Endodermal cell (in vitro differentiated cells): ENCODE measurements at regions not wholly inside any gene's neighbourhood (a gene's known extent, or its start where the extent isn't known, plus 50 kb on each side); places are given as distances from the start of the nearest gene placed in this dataset.

Source experiments
- DNase-seq: peaks from one replicate; pipeline ENCODE4 v3.0.0-alpha.2; 2017
- H3K27ac ChIP-seq: 2 replicates; pipeline ENCODE4 v1.5.1; 2013; ENCODE audit warnings: mild to moderate bottlenecking, low read depth, low read length, moderate library complexity
- H3K27me3 ChIP-seq: 2 replicates; pipeline ENCODE4 v1.6.1; 2013; ENCODE audit warnings: mild to moderate bottlenecking, low read length, moderate library complexity; ENCODE audit not compliant: insufficient read depth, control insufficient read depth, poor library complexity, severe bottlenecking
- H3K36me3 ChIP-seq: 2 replicates; pipeline ENCODE4 v1.7.0; 2013; ENCODE audit warnings: mild to moderate bottlenecking, low read length, moderate library complexity; ENCODE audit not compliant: control insufficient read depth, insufficient read depth
- H3K4me1 ChIP-seq: one replicate; pipeline ENCODE4 v1.7.0; 2013; ENCODE audit warnings: low read length; ENCODE audit not compliant: control insufficient read depth, insufficient read depth
- H3K4me3 ChIP-seq: 2 replicates; pipeline ENCODE4 v1.5.1; 2013; ENCODE audit warnings: mild to moderate bottlenecking, low read length, moderate library complexity
- H3K9ac ChIP-seq: 2 replicates; pipeline ENCODE4 v1.6.1; 2013; ENCODE audit warnings: mild to moderate bottlenecking, low read length, moderate library complexity; ENCODE audit not compliant: poor library complexity, severe bottlenecking; ENCODE audit errors: extremely low read depth
- H3K9me3 ChIP-seq: 2 replicates; pipeline ENCODE4 v1.6.1; 2013; ENCODE audit warnings: mild to moderate bottlenecking, low read length, moderate library complexity; ENCODE audit not compliant: control insufficient read depth
- H3K27ac Mint-ChIP-seq: 2 replicates; pipeline ENCODE4 v1.8.0; 2020; ENCODE audit warnings: mixed read lengths
- H3K27me3 Mint-ChIP-seq: 2 replicates; pipeline ENCODE4 v1.8.0; 2021; ENCODE audit warnings: mild to moderate bottlenecking, mixed read lengths; ENCODE audit not compliant: insufficient read depth
- H3K36me3 Mint-ChIP-seq: 2 replicates; pipeline ENCODE4 v1.8.0; 2020; ENCODE audit warnings: low read depth, mixed read lengths
- H3K4me1 Mint-ChIP-seq: 2 replicates; pipeline ENCODE4 v1.8.0; 2020; ENCODE audit warnings: mixed read lengths
- H3K4me3 Mint-ChIP-seq: 2 replicates; pipeline ENCODE4 v1.8.0; 2020; ENCODE audit warnings: mild to moderate bottlenecking, moderate library complexity, mixed read lengths
- H3K9me3 Mint-ChIP-seq: 2 replicates; pipeline ENCODE4 v1.8.0; 2020; ENCODE audit warnings: mild to moderate bottlenecking, mixed read lengths
- WGBS, 2 experiments: methylation state at CpG; one replicate each; pipeline versions ENCODE4 v1.1.5 to v1.1.7; 2013; ENCODE audit warnings: missing lambda C conversion rate in 2 of 2, mixed read lengths in 1 of 2; ENCODE audit not compliant: insufficient coverage in 1 of 2, insufficient read length in 1 of 2; 5-methylcytosine and 5-hydroxymethylcytosine counted together
- TF ChIP-seq, protein P1 (sequence below): fragments of 200-600 bp; sonication (generic); conservative IDR thresholded peaks from 2 replicates; pipeline ENCODE4 v1.5.0; 2021; ENCODE audit warnings: antibody characterized with exemption, mild to moderate bottlenecking

- Histone ChIP-seq H3K4me3 (no peak overlapping the region), H3K4me1 (no peaks in the 10 kb centered on the region), H3K36me3 (no peaks in the 10 kb centered on the region), H3K27ac (no peak overlapping the region), H3K27me3 (no peaks in the 10 kb centered on the region), H3K9ac (no peak overlapping the region), H3K9me3 (no peaks in the 10 kb centered on the region)
- H3K9me3 Mint-ChIP-seq, result no peaks in the 10 kb centered on the region
- H3K4me1 Mint-ChIP-seq, result no peaks in the 10 kb centered on the region
- no peaks in the 10 kb centered on the region for H3K27me3 Mint-ChIP-seq
- WGBS, 2 experiments, result 93 to 100% methylated on average over 1 to 3 of the region's 3 CpGs
- no peaks in the 10 kb centered on the region for H3K36me3 Mint-ChIP-seq
- DNase-seq, result no peak
- TF ChIP-seq, protein P1, sequence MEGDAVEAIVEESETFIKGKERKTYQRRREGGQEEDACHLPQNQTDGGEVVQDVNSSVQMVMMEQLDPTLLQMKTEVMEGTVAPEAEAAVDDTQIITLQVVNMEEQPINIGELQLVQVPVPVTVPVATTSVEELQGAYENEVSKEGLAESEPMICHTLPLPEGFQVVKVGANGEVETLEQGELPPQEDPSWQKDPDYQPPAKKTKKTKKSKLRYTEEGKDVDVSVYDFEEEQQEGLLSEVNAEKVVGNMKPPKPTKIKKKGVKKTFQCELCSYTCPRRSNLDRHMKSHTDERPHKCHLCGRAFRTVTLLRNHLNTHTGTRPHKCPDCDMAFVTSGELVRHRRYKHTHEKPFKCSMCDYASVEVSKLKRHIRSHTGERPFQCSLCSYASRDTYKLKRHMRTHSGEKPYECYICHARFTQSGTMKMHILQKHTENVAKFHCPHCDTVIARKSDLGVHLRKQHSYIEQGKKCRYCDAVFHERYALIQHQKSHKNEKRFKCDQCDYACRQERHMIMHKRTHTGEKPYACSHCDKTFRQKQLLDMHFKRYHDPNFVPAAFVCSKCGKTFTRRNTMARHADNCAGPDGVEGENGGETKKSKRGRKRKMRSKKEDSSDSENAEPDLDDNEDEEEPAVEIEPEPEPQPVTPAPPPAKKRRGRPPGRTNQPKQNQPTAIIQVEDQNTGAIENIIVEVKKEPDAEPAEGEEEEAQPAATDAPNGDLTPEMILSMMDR, result no peak
- H3K27ac Mint-ChIP-seq, result no peak overlapping the region
- H3K4me3 Mint-ChIP-seq, result no peak overlapping the region
Measured at GRCh38 chr7:145909991-145910513, 206.5 kb upstream of the CNTNAP2 start.

DNA sequence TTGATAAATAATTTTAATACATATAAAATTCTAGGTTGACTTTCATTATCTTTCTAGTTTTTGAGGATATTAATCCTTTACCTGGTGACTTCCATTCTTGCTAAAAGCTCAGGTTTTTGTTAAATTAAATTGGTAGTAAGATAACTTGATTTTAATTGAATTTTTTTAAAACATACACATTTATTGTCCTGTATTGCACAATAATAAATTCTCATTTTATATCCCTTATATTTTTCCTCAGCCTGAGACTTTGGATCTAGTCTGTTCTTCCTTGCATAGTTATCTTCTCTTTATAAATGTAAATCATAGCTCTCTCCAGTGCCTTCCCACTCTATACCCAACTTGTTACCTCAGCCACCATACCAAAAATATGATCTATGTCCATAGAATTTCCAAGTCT, 212.9 kb upstream of the CNTNAP2 start:
- TF ChIP-seq, protein P1, result no peak
- no peaks in the 10 kb centered on the region for H3K9me3 ChIP-seq
- H3K4me3 ChIP-seq, result no peak overlapping the region
- no peak overlapping the region for H3K4me3 Mint-ChIP-seq
- no peak overlapping the region for H3K27ac Mint-ChIP-seq
- no peaks in the 10 kb centered on the region for H3K36me3 ChIP-seq
- H3K4me1 Mint-ChIP-seq, result no peaks in the 10 kb centered on the region
- H3K36me3 Mint-ChIP-seq, result no peaks in the 10 kb centered on the region
- DNase-seq, result no peak
- H3K27me3 Mint-ChIP-seq, result no peaks in the 10 kb centered on the region
- H3K9ac ChIP-seq, result no peak overlapping the region
- H3K9me3 Mint-ChIP-seq, result no peaks in the 10 kb centered on the region
- no peak overlapping the region for H3K27ac ChIP-seq
- H3K4me1 ChIP-seq, result no peaks in the 10 kb centered on the region
- no peaks in the 10 kb centered on the region for H3K27me3 ChIP-seq

DNA sequence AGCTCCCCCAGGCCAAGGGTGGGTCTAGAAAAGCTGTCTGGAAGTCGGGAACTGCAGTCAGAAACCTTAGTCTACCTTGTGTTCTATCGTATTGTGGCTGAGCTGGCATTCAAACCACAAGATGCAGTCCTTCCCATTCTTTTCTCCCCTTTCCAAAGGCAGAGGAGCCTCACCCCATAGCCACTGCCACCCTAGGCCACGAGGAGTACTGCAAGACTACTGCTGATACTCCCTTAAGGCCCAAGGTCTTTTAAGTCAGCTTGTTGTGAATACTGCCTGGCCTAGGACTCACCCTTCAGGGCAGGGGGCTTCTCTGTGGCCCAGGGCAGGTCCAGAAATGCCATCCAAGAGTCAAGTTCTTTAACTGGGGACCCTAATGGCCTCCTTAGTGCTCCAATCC, 214.5 kb upstream of the CNTNAP2 start:
- Mint-ChIP-seq H3K9me3 (peaks cover 5% of the 10 kb centered on the region), H3K36me3 (no peaks in the 10 kb centered on the region), H3K4me1 (no peaks in the 10 kb centered on the region), H3K27me3 (no peaks in the 10 kb centered on the region), H3K27ac (no peak overlapping the region), H3K4me3 (no peak overlapping the region)
- peak; percentile 81 for DNase-seq
- no peak overlapping the region for H3K27ac ChIP-seq
- H3K9ac ChIP-seq, result no peak overlapping the region
- no peaks in the 10 kb centered on the region for H3K27me3 ChIP-seq
- no peak overlapping the region for H3K4me3 ChIP-seq
- TF ChIP-seq, protein P1, result peak; percentile 66
- H3K9me3 ChIP-seq, result peaks cover 3% of the 10 kb centered on the region
- H3K36me3 ChIP-seq, result no peaks in the 10 kb centered on the region
- 76 to 100% methylated on average over 3 of the region's 3 CpGs for WGBS, 2 experiments
- H3K4me1 ChIP-seq, result no peaks in the 10 kb centered on the region
